DND-41 (cell line): ENCODE measurements at regions not wholly inside any gene's neighbourhood (a gene's known extent, or its start where the extent isn't known, plus 50 kb on each side); places are given as distances from the start of the nearest gene placed in this dataset.

Experiments
- EZH2 ChIP-seq: IDR thresholded peaks from 3 replicates; pipeline ENCODE4 v1.6.1; 2012; ENCODE audit warnings: borderline replicate concordance, low read depth, mild to moderate bottlenecking, moderate library complexity, low read length, inconsistent platforms; ENCODE audit not compliant: severe bottlenecking
- TF ChIP-seq, protein P1 (sequence below): IDR thresholded peaks from 2 replicates; pipeline ENCODE4 v1.5.1; 2012; ENCODE audit warnings: borderline replicate concordance, low read length, moderate library complexity, mild to moderate bottlenecking; ENCODE audit not compliant: poor library complexity, severe bottlenecking; ENCODE audit errors: extremely low read depth

DNA sequence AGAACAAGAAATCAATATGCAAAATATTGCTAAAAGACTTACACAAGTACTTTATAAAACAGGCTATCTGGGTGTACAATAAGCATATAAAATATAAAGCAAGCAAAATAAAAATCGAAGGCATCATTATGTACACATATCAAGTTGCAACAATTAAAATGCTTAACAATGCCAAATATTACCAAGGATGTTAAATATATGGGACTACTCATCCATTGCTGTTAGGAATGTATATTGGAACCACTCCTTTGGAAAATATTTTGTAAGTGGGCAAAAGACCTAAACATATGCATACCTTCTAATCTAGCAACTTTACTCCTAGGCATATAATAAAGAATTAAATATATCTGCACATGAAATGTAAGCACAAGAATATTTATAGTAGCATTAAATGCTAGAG, 632.6 kb upstream of the COX7C start:
- TF ChIP-seq, protein P1, sequence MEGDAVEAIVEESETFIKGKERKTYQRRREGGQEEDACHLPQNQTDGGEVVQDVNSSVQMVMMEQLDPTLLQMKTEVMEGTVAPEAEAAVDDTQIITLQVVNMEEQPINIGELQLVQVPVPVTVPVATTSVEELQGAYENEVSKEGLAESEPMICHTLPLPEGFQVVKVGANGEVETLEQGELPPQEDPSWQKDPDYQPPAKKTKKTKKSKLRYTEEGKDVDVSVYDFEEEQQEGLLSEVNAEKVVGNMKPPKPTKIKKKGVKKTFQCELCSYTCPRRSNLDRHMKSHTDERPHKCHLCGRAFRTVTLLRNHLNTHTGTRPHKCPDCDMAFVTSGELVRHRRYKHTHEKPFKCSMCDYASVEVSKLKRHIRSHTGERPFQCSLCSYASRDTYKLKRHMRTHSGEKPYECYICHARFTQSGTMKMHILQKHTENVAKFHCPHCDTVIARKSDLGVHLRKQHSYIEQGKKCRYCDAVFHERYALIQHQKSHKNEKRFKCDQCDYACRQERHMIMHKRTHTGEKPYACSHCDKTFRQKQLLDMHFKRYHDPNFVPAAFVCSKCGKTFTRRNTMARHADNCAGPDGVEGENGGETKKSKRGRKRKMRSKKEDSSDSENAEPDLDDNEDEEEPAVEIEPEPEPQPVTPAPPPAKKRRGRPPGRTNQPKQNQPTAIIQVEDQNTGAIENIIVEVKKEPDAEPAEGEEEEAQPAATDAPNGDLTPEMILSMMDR, result no peak
- TF ChIP-seq EZH2, result no peak
